OCI-LY1 (cell line): ENCODE measurements at regions not wholly inside any gene's neighbourhood (a gene's known extent, or its start where the extent isn't known, plus 50 kb on each side); places are given as distances from the start of the nearest gene placed in this dataset.

ENCODE experiments used
- EZH2 ChIP-seq: fragments of 200-600 bp; sonication (generic), shearing (Covaris generic); IDR thresholded peaks from 2 replicates; pipeline ENCODE4 v1.8.0; 2017; ENCODE audit warnings: borderline replicate concordance, mixed run types, mild to moderate bottlenecking, antibody characterized with exemption, low read length, moderate library complexity, mixed read lengths
- TF ChIP-seq, protein P1 (sequence below): fragments of 200-600 bp; sonication (generic), shearing (Covaris generic); IDR thresholded peaks from 2 replicates; pipeline ENCODE4 v1.5.1; 2017; ENCODE audit warnings: mild to moderate bottlenecking, antibody characterized with exemption, low read length, moderate library complexity, mixed read lengths

- TF ChIP-seq, protein P1, sequence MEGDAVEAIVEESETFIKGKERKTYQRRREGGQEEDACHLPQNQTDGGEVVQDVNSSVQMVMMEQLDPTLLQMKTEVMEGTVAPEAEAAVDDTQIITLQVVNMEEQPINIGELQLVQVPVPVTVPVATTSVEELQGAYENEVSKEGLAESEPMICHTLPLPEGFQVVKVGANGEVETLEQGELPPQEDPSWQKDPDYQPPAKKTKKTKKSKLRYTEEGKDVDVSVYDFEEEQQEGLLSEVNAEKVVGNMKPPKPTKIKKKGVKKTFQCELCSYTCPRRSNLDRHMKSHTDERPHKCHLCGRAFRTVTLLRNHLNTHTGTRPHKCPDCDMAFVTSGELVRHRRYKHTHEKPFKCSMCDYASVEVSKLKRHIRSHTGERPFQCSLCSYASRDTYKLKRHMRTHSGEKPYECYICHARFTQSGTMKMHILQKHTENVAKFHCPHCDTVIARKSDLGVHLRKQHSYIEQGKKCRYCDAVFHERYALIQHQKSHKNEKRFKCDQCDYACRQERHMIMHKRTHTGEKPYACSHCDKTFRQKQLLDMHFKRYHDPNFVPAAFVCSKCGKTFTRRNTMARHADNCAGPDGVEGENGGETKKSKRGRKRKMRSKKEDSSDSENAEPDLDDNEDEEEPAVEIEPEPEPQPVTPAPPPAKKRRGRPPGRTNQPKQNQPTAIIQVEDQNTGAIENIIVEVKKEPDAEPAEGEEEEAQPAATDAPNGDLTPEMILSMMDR = no peak
- no peak for TF ChIP-seq EZH2
Observed at GRCh38 chr22:48236261-48236660, 1473.8 kb downstream of the TBC1D22A start.
